Karpas-422 (cell line): ENCODE measurements at regions not wholly inside any gene's neighbourhood (a gene's known extent, or its start where the extent isn't known, plus 50 kb on each side); places are given as distances from the start of the nearest gene placed in this dataset.

Experiments used
- DNase-seq: peaks from one replicate; pipeline ENCODE4 v3.0.0-alpha.2; 2015
- H2AFZ ChIP-seq: fragments of 200-600 bp; sonication (generic); 2 replicates; pipeline ENCODE4 v1.6.1; 2014; ENCODE audit warnings: antibody characterized with exemption, low read length, mixed read lengths
- H3K27ac ChIP-seq: fragments of 200-600 bp; sonication (generic); 2 replicates; pipeline ENCODE4 v1.5.1; 2014; ENCODE audit warnings: mild to moderate bottlenecking, low read length, moderate library complexity
- H3K27me3 ChIP-seq: fragments of 200-600 bp; sonication (generic); 2 replicates; pipeline ENCODE4 v1.6.1; 2014; ENCODE audit warnings: low read length, mixed read lengths
- H3K36me3 ChIP-seq: fragments of 200-600 bp; sonication (generic); 2 replicates; pipeline ENCODE4 v1.6.1; 2014; ENCODE audit warnings: low read length, mixed read lengths; ENCODE audit not compliant: insufficient read depth
- H3K4me1 ChIP-seq: fragments of 200-600 bp; sonication (generic); 2 replicates; pipeline ENCODE4 v1.6.1; 2014; ENCODE audit warnings: mild to moderate bottlenecking, low read length, mixed read lengths
- H3K4me2 ChIP-seq: fragments of 200-600 bp; sonication (generic); 2 replicates; pipeline ENCODE4 v1.6.1; 2014; ENCODE audit warnings: low read length, low read depth, mild to moderate bottlenecking; ENCODE audit not compliant: poor library complexity, severe bottlenecking
- H3K4me3 ChIP-seq: fragments of 200-600 bp; sonication (generic); 2 replicates; pipeline ENCODE4 v1.5.1; 2014; ENCODE audit warnings: mild to moderate bottlenecking, antibody characterized with exemption, low read length, mixed read lengths
- H3K79me2 ChIP-seq: fragments of 200-600 bp; sonication (generic); 2 replicates; pipeline ENCODE4 v1.6.1; 2014; ENCODE audit warnings: mild to moderate bottlenecking, low read length, mixed read lengths
- H3K9ac ChIP-seq: fragments of 200-600 bp; sonication (generic); 2 replicates; pipeline ENCODE4 v1.6.0; 2014; ENCODE audit warnings: low read length
- H3K9me2 ChIP-seq: fragments of 200-600 bp; sonication (generic), shearing (Covaris generic); replicated peaks from 2 replicates; pipeline ENCODE4 v1.6.0; 2014; ENCODE audit warnings: mild to moderate bottlenecking, low read length, moderate library complexity; ENCODE audit not compliant: insufficient read depth
- H3K9me3 ChIP-seq: fragments of 300-700, 200-600 bp; sonication (generic); 2 replicates; pipeline ENCODE4 v1.6.1; 2014; ENCODE audit warnings: low read length, mixed read lengths
- H4K20me1 ChIP-seq: fragments of 200-600 bp; sonication (generic); 2 replicates; pipeline ENCODE4 v1.6.1; 2014; ENCODE audit warnings: mild to moderate bottlenecking, antibody characterized with exemption, low read length, low read depth; ENCODE audit not compliant: insufficient read depth

DNA sequence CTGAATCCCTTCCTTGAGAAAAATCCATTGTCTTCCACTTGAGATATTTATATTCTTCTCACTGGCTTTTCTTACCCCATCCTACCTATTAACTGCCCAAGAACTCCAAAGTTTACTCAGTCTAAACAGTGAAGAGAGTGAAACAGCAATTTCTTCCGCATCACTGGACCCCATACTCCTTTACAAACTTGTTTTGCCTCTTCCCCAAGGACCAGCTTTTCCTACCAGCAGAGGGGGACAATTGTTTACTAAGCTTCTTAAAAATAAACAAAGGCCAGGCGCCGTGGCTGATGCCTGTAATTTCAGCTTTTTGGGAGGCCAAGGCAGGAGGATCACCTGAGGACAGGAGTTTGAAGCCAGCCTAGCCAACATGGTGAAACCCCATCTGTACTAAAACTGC lies 52.0 kb downstream of the LRATD1 start:
- Histone ChIP-seq H3K27me3 (no peaks in the 10 kb centered on the region), H4K20me1 (no peaks in the 10 kb centered on the region), H3K4me2 (no peak overlapping the region), H3K4me1 (peaks cover under 1% of the 10 kb centered on the region; the same call in 1 of the 2 replicates), H3K36me3 (no peaks in the 10 kb centered on the region), H3K9me3 (no peaks in the 10 kb centered on the region), H3K9me2 (no peaks in the 10 kb centered on the region; the same call in 1 of the 2 replicates), H3K27ac (no peak overlapping the region), H2AFZ (no peak overlapping the region), H3K9ac (no peak overlapping the region), H3K4me3 (no peak overlapping the region), H3K79me2 (no peaks in the 10 kb centered on the region)
- DNase-seq, result no peak

DNA sequence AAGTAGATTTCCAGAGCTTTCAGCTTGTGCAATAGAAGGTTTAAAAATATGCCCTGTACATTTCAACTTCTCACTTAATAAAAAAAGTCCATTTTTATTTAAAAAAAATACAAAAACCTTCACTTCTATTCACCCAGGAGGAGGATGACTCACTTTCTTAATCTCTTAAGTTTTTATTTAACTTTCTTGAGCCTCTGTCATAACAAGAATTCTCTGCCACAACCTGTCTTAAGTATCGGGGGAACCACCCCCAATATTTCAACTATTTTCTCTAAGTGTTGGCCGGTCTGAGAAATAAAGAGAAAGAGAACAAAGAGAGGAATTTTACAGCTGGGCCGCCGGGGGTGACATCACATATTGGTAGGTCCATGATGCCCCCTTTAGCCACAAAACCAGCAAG lies 58.4 kb downstream of the LRATD1 start:
- Histone ChIP-seq H2AFZ (no peak overlapping the region), H3K27me3 (no peaks in the 10 kb centered on the region), H3K9ac (no peak overlapping the region), H3K4me3 (no peak overlapping the region), H4K20me1 (no peaks in the 10 kb centered on the region), H3K4me1 (no peaks in the 10 kb centered on the region), H3K4me2 (no peak overlapping the region), H3K9me3 (no peaks in the 10 kb centered on the region), H3K27ac (no peak overlapping the region), H3K79me2 (no peaks in the 10 kb centered on the region), H3K36me3 (no peaks in the 10 kb centered on the region), H3K9me2 (no peaks in the 10 kb centered on the region)
- no peak for DNase-seq

DNA sequence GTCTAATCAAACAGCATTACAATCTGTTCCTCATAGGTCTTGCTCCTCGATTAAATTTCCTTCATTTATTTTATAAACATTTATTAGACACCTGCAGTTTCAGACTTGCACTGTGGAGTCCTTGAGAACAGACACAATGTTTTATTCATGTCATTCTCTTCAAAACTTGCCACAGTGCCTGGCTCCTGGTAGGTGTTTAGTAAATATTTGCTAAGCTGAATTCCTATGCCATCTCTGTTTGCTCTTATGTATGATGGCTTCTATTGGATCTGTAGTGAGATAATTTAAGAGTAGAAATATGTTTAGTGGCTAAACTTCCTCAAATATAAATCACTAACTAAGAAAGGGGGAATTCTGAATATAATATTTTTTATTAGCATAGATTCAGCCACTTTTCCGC lies 61.4 kb downstream of the LRATD1 start:
- H2AFZ ChIP-seq, result no peak overlapping the region
- no peak overlapping the region for H3K9ac ChIP-seq
- H3K9me2 ChIP-seq, result no peaks in the 10 kb centered on the region

DNA sequence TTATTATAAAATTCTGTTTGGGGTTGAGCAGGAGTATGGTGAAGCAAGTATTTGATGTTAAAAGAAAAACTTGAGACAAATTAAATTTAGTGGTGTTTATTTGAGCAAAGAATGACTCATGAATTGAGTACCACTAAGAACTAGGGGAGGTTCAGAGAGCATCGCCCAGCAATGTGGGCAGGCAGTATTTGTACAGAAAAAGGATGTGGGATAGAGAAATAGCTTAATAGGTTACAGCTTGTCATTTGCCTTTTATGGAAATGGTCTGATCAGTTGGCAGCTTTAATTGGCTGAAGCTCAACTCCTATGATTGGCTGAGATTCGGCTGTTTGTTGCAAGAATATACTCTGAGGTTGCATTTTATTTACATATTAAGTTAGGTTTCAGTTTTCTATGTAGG lies 68.2 kb downstream of the LRATD1 start:
- Histone ChIP-seq H3K36me3 (no peaks in the 10 kb centered on the region), H3K4me1 (no peaks in the 10 kb centered on the region), H3K27ac (no peak overlapping the region), H3K4me3 (no peak overlapping the region), H3K79me2 (no peaks in the 10 kb centered on the region), H3K9me2 (peaks cover 2% of the 10 kb centered on the region; the same call in 1 of the 2 replicates), H3K9ac (no peak overlapping the region), H2AFZ (no peak overlapping the region), H3K4me2 (no peak overlapping the region), H3K27me3 (no peaks in the 10 kb centered on the region), H3K9me3 (no peaks in the 10 kb centered on the region), H4K20me1 (no peaks in the 10 kb centered on the region)
- no peak for DNase-seq

More for the DNA sequence above, 61.4 kb downstream of the LRATD1 start:
- Histone ChIP-seq H3K27me3 (no peaks in the 10 kb centered on the region), H3K36me3 (no peaks in the 10 kb centered on the region), H4K20me1 (no peaks in the 10 kb centered on the region), H3K79me2 (no peaks in the 10 kb centered on the region), H3K4me1 (no peaks in the 10 kb centered on the region), H3K27ac (no peak overlapping the region), H3K4me3 (no peak overlapping the region), H3K9me3 (no peaks in the 10 kb centered on the region), H3K4me2 (no peak overlapping the region)
- no peak for DNase-seq

DNA sequence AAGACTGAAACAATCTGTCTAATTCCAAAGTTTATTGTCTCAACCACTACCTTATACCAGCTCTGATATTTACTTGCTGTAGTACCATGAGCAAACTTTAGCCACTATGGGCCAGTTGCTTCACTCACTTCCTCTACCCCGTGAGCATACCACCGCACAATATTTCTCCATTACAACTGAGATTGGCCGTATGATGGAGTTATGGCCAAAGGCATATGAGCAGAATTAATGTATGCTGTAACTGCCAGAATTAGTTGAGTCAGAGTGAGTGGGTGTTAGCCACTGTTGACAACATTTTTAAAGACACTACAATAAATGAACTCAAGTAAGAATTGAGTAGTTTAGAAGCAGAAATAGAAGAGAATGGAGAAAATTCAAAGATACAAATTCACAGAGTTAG lies 69.7 kb downstream of the LRATD1 start:
- H3K36me3 ChIP-seq, result no peaks in the 10 kb centered on the region
- no peaks in the 10 kb centered on the region for H4K20me1 ChIP-seq
- no peak overlapping the region for H3K4me2 ChIP-seq
- no peak overlapping the region for H2AFZ ChIP-seq
- H3K27ac ChIP-seq, result no peak overlapping the region
- no peak overlapping the region for H3K9ac ChIP-seq
- no peaks in the 10 kb centered on the region for H3K79me2 ChIP-seq
- no peak for DNase-seq
- H3K4me3 ChIP-seq, result no peak overlapping the region
- H3K4me1 ChIP-seq, result no peaks in the 10 kb centered on the region
- no peaks in the 10 kb centered on the region for H3K27me3 ChIP-seq
- peaks cover 2% of the 10 kb centered on the region; the same call in 1 of the 2 replicates for H3K9me2 ChIP-seq
- H3K9me3 ChIP-seq, result no peaks in the 10 kb centered on the region

DNA sequence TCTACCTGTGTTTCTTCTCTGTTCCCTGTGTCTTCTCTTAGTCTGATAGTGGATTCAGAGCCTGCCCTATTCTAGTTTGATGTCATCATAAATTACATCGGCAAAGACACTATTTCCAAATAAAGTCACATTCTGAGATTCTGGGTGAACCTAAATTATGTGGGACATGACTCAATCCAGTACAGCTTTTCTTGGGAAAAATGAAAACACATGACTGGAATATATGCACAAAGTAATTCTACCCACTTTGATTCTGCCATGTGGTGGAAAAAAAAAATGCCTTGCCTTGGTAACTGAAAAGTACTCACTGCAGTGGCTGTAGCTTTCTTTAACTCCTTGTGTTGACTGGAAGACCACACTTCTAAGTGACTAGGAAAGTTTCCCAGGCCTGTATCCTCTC lies 73.7 kb downstream of the LRATD1 start:
- no peaks in the 10 kb centered on the region for H4K20me1 ChIP-seq
- H3K9me3 ChIP-seq, result no peaks in the 10 kb centered on the region
- no peaks in the 10 kb centered on the region for H3K79me2 ChIP-seq
- no peak overlapping the region for H3K9ac ChIP-seq
- no peak overlapping the region for H3K4me3 ChIP-seq
- H3K9me2 ChIP-seq, result peaks cover 2% of the 10 kb centered on the region; the same call in 1 of the 2 replicates
- no peaks in the 10 kb centered on the region for H3K36me3 ChIP-seq
- no peak overlapping the region for H2AFZ ChIP-seq
- H3K4me2 ChIP-seq, result no peak overlapping the region
- H3K4me1 ChIP-seq, result no peaks in the 10 kb centered on the region
- DNase-seq, result no peak
- no peaks in the 10 kb centered on the region for H3K27me3 ChIP-seq
- H3K27ac ChIP-seq, result no peak overlapping the region

DNA sequence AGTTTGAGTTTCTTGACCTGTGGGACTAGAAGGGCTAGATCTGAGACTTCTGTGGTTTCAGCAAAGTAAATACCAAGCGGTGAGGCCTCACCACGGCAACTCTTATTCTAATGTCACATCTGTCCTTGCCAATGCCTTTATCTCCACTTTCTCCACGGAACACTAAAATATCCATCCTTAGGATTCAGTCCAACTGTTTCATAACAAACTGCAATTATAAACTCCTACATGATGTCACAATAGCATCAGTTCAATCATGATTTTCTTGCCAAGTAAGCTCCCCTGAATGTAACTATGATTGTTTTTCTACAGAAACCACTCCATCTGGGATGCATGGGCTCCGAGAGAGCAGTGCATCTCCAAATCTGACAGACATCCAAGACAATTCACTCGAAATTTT lies 79.6 kb downstream of the LRATD1 start:
- Histone ChIP-seq H4K20me1 (no peaks in the 10 kb centered on the region), H3K9me2 (no peaks in the 10 kb centered on the region), H3K4me3 (no peak overlapping the region), H3K4me2 (no peak overlapping the region), H3K4me1 (no peaks in the 10 kb centered on the region), H3K9me3 (no peaks in the 10 kb centered on the region), H3K36me3 (no peaks in the 10 kb centered on the region), H3K79me2 (no peaks in the 10 kb centered on the region), H2AFZ (no peak overlapping the region), H3K9ac (no peak overlapping the region), H3K27ac (no peak overlapping the region), H3K27me3 (no peaks in the 10 kb centered on the region)
- DNase-seq, result no peak

DNA sequence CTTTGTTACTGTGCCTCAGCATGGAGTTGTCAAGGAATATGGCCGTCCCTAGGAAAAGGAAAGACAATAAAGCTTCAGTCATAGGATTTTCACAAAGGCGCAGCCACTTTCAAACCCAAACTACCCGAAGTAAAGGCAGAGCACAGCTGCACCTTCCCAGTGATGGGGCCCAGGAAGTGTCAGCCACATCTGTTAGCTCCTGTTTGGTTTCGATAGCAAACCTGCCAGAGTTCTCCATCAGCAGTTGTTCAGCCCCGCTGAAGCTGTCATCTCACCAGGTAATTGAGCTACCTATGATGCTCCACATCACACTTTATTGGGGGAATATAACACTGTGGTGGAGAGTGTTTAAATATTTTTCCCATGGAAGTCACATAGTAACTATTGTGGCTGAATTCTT lies 80.7 kb downstream of the LRATD1 start:
- H4K20me1 ChIP-seq, result no peaks in the 10 kb centered on the region
- no peak overlapping the region for H3K4me3 ChIP-seq
- no peak overlapping the region for H3K27ac ChIP-seq
- no peak for DNase-seq
- H3K9me2 ChIP-seq, result no peaks in the 10 kb centered on the region
- no peaks in the 10 kb centered on the region for H3K27me3 ChIP-seq
- H2AFZ ChIP-seq, result no peak overlapping the region
- no peaks in the 10 kb centered on the region for H3K79me2 ChIP-seq
- no peak overlapping the region for H3K9ac ChIP-seq
- no peaks in the 10 kb centered on the region for H3K4me1 ChIP-seq
- H3K36me3 ChIP-seq, result no peaks in the 10 kb centered on the region
- no peak overlapping the region for H3K4me2 ChIP-seq
- no peaks in the 10 kb centered on the region for H3K9me3 ChIP-seq

DNA sequence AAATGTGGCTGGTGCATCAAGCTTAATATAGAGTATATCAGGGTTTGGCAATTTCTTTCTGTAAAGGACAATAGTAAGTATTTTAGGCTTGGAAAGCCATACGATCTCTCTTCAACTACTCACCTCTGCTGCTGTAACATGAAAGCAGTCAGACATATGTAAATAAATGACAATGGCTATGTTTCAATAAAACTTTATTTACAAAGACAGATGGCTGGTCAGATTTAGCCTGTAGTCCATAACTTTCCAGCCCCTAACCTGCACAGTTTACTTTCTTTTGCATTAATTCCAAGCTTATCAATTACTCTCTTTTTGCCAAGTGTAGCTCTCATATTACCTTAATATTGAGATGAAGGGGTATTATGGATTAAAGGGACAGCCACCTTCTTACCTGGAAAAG lies 83.1 kb downstream of the LRATD1 start:
- Histone ChIP-seq H3K27ac (no peak overlapping the region), H3K27me3 (no peaks in the 10 kb centered on the region), H3K9me2 (no peaks in the 10 kb centered on the region), H3K4me2 (no peak overlapping the region), H3K9ac (no peak overlapping the region), H4K20me1 (no peaks in the 10 kb centered on the region), H3K79me2 (no peaks in the 10 kb centered on the region), H3K4me1 (no peaks in the 10 kb centered on the region), H3K4me3 (no peak overlapping the region), H2AFZ (no peak overlapping the region), H3K36me3 (no peaks in the 10 kb centered on the region), H3K9me3 (no peaks in the 10 kb centered on the region)
- no peak for DNase-seq
